K562 (cell line): ENCODE measurements at regions not wholly inside any gene's neighbourhood (a gene's known extent, or its start where the extent isn't known, plus 50 kb on each side); places are given as distances from the start of the nearest gene placed in this dataset.

Experiments
- BHLHE40 ChIP-seq: IDR thresholded peaks from 2 replicates; pipeline ENCODE4 v1.6.1; 2011; ENCODE audit warnings: low read length, improper control_type of control experiment
- BMI1 ChIP-seq: fragments of 150-350 bp; IDR thresholded peaks from 2 replicates; pipeline ENCODE4 v1.6.1; 2014; ENCODE audit warnings: low read length
- CHD1 ChIP-seq: fragments of 200-600 bp; sonication (generic); IDR thresholded peaks from one replicate; pipeline ENCODE4 v1.6.1; 2012; ENCODE audit warnings: mild to moderate bottlenecking, moderate library complexity, low read length, inconsistent platforms
- KAT2B ChIP-seq: IDR thresholded peaks from one replicate; pipeline ENCODE4 v1.6.1; 2012; ENCODE audit warnings: low read depth, mild to moderate bottlenecking, control low read depth, inconsistent platforms, low read length, moderate library complexity
- RAD21 ChIP-seq, 2 experiments: fragments of 250-450 bp in 1 of 2; fragments of 450-650 bp in 1 of 2; sonication (Bioruptor Pico) in 1 of 2; formaldehyde crosslinking in 1 of 2; IDR thresholded peaks in 1 of 2; conservative IDR thresholded peaks in 1 of 2; 2 replicates each; pipeline versions ENCODE4 v1.4.0 to v1.8.0; 2020 to 2022; ENCODE audit warnings: mild to moderate bottlenecking in 2 of 2, moderate library complexity in 1 of 2
- TF ChIP-seq, protein P1 (sequence below): sonication (generic); formaldehyde crosslinking; IDR thresholded peaks from 2 replicates; pipeline ENCODE4 v1.5.0; 2020; ENCODE audit warnings: missing genetic modification reagents
- TF ChIP-seq, protein P2 (sequence below): sonication (generic); formaldehyde crosslinking; IDR thresholded peaks from 2 replicates; pipeline ENCODE4 v1.8.0; 2023; ENCODE audit warnings: mild to moderate bottlenecking, missing genetic modification reagents
- TF ChIP-seq, protein P3 (sequence below): sonication (generic); formaldehyde crosslinking; IDR thresholded peaks from 2 replicates; pipeline ENCODE4 v1.8.0; 2022; ENCODE audit warnings: mild to moderate bottlenecking, missing genetic modification reagents
- TF ChIP-seq, protein P4 (sequence below): fragments of 250-450 bp; sonication (Bioruptor Pico); IDR thresholded peaks from 2 replicates; pipeline ENCODE4 v1.4.0; 2020

DNA sequence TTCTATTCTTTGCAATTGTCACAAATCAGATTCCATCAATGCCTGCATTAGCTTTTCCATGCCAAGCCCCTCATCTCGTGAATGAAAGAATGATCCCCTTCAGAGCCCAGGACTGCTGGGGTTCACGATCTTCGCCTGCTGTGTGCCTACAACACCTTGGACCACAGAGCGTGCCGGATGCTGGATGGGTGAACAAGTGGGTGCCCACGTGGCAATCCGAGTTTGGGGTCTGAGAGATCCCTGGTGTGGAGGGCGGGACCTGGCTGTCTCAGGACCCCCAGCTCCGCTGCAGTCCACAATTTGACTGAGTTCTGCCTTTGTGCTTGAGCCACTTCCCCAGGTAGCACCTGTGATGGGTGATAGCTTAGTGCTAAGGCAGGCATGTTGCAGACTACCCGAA lies 317.0 kb downstream of the GALR1 start:
- TF ChIP-seq CHD1 (no peak), BMI1 (no peak), KAT2B (no peak), BHLHE40 (no peak), RAD21 (CRISPR knock-in tag; conservative IDR thresholded peaks at IDR 0.05 in 1 of 2, IDR thresholded peaks at IDR 0.05 in 1 of 2) (no peak)
- TF ChIP-seq, protein P1, sequence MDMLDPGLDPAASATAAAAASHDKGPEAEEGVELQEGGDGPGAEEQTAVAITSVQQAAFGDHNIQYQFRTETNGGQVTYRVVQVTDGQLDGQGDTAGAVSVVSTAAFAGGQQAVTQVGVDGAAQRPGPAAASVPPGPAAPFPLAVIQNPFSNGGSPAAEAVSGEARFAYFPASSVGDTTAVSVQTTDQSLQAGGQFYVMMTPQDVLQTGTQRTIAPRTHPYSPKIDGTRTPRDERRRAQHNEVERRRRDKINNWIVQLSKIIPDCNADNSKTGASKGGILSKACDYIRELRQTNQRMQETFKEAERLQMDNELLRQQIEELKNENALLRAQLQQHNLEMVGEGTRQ, result no peak
- TF ChIP-seq, protein P2, sequence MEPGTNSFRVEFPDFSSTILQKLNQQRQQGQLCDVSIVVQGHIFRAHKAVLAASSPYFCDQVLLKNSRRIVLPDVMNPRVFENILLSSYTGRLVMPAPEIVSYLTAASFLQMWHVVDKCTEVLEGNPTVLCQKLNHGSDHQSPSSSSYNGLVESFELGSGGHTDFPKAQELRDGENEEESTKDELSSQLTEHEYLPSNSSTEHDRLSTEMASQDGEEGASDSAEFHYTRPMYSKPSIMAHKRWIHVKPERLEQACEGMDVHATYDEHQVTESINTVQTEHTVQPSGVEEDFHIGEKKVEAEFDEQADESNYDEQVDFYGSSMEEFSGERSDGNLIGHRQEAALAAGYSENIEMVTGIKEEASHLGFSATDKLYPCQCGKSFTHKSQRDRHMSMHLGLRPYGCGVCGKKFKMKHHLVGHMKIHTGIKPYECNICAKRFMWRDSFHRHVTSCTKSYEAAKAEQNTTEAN (CRISPR knock-in tag), result no peak
- TF ChIP-seq, protein P3, sequence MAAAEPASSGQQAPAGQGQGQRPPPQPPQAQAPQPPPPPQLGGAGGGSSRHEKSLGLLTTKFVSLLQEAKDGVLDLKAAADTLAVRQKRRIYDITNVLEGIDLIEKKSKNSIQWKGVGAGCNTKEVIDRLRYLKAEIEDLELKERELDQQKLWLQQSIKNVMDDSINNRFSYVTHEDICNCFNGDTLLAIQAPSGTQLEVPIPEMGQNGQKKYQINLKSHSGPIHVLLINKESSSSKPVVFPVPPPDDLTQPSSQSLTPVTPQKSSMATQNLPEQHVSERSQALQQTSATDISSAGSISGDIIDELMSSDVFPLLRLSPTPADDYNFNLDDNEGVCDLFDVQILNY, result no peak
- TF ChIP-seq, protein P4, sequence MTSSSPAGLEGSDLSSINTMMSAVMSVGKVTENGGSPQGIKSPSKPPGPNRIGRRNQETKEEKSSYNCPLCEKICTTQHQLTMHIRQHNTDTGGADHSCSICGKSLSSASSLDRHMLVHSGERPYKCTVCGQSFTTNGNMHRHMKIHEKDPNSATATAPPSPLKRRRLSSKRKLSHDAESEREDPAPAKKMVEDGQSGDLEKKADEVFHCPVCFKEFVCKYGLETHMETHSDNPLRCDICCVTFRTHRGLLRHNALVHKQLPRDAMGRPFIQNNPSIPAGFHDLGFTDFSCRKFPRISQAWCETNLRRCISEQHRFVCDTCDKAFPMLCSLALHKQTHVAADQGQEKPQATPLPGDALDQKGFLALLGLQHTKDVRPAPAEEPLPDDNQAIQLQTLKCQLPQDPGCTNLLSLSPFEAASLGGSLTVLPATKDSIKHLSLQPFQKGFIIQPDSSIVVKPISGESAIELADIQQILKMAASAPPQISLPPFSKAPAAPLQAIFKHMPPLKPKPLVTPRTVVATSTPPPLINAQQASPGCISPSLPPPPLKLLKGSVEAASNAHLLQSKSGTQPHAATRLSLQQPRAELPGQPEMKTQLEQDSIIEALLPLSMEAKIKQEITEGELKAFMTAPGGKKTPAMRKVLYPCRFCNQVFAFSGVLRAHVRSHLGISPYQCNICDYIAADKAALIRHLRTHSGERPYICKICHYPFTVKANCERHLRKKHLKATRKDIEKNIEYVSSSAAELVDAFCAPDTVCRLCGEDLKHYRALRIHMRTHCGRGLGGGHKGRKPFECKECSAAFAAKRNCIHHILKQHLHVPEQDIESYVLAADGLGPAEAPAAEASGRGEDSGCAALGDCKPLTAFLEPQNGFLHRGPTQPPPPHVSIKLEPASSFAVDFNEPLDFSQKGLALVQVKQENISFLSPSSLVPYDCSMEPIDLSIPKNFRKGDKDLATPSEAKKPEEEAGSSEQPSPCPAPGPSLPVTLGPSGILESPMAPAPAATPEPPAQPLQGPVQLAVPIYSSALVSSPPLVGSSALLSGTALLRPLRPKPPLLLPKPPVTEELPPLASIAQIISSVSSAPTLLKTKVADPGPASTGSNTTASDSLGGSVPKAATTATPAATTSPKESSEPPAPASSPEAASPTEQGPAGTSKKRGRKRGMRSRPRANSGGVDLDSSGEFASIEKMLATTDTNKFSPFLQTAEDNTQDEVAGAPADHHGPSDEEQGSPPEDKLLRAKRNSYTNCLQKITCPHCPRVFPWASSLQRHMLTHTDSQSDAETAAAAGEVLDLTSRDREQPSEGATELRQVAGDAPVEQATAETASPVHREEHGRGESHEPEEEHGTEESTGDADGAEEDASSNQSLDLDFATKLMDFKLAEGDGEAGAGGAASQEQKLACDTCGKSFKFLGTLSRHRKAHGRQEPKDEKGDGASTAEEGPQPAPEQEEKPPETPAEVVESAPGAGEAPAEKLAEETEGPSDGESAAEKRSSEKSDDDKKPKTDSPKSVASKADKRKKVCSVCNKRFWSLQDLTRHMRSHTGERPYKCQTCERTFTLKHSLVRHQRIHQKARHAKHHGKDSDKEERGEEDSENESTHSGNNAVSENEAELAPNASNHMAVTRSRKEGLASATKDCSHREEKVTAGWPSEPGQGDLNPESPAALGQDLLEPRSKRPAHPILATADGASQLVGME, result no peak
